Rectal smooth muscle tissue (tissue), 1 donor: ENCODE measurements at regions not wholly inside any gene's neighbourhood (a gene's known extent, or its start where the extent isn't known, plus 50 kb on each side); places are given as distances from the start of the nearest gene placed in this dataset.

Experiments used
- H3K27ac ChIP-seq: one replicate; pipeline ENCODE4 v1.7.0; 2013; ENCODE audit warnings: low read depth, low read length, inconsistent platforms
- H3K27me3 ChIP-seq: one replicate; pipeline ENCODE4 v1.7.0; 2013; ENCODE audit warnings: low read length; ENCODE audit not compliant: control insufficient read depth, insufficient read depth
- H3K36me3 ChIP-seq: one replicate; pipeline ENCODE4 v1.7.0; 2013; ENCODE audit warnings: low read length; ENCODE audit not compliant: control insufficient read depth, insufficient read depth
- H3K4me1 ChIP-seq: one replicate; pipeline ENCODE4 v1.7.0; 2013; ENCODE audit warnings: low read length; ENCODE audit not compliant: control insufficient read depth, insufficient read depth
- H3K4me3 ChIP-seq: one replicate; pipeline ENCODE4 v1.7.0; 2013; ENCODE audit warnings: low read length
- H3K9ac ChIP-seq: one replicate; pipeline ENCODE4 v1.7.0; 2013; ENCODE audit warnings: low read length

DNA sequence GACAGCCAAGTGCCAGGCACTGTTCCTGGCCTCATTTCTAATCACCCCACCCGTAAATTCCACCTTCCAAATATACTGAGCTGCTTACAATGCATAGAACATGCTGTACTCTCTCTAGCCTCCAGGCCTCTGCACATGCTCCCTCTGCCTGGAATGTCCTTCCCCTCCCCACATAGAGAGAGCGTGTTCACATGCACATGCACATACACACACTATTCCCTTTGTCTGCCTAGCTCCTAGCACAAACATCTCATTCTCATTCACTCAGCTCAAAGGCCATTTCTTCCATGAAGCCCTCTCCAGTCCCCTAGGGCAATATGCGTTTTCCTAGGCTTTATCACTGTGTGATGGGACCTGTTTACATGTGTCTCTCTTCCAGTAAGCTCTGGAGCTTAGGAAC, 144.6 kb downstream of the WT1 start:
- Histone ChIP-seq H3K4me1 (no peaks in the 10 kb centered on the region), H3K4me3 (no peak overlapping the region), H3K27ac (no peak overlapping the region), H3K27me3 (no peaks in the 10 kb centered on the region), H3K9ac (no peak overlapping the region), H3K36me3 (no peaks in the 10 kb centered on the region)

DNA sequence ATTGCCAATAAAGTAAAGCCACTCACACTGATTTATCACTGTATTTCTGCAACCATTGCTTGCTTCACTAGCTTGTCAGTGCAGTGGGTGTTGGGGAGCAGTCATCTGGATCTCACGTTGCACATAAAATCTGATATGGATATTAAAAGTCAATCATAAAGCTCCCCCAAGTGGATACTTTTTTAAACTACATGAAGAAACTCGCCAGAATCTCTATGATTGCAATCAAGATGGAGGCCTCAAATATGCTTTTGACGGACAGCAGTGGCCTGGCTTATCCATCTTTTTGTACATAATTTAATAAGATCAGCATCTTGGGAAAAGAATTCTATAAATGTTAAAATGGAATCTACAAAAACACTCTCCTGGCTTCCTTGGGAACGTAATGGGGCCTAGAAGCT, 137.7 kb downstream of the WT1 start:
- no peaks in the 10 kb centered on the region for H3K4me1 ChIP-seq
- H3K36me3 ChIP-seq: no peaks in the 10 kb centered on the region
- no peak overlapping the region for H3K4me3 ChIP-seq
- no peak overlapping the region for H3K27ac ChIP-seq
- H3K27me3 ChIP-seq: no peaks in the 10 kb centered on the region
- no peak overlapping the region for H3K9ac ChIP-seq

DNA sequence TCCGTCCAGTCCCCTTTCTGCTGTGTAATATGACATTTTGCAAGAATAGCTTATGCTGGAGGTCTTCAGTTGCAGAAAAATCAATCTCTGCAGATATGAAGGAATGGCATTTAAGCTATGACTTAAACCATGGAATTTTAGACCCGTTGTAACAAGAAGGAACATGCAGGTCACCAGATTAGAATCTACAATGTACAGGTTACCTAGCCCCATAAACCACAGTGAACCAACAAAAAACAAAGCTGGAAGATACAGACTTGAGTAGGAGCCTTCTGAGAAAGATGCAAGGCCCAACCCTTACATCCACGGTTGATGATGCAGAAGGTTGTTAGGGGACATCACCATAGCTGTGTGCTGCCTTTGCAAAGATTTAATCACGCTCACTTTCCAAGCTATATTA, 132.5 kb downstream of the WT1 start:
- Histone ChIP-seq H3K4me3 (no peak overlapping the region), H3K27ac (no peak overlapping the region), H3K27me3 (no peaks in the 10 kb centered on the region), H3K36me3 (no peaks in the 10 kb centered on the region), H3K9ac (no peak overlapping the region), H3K4me1 (no peaks in the 10 kb centered on the region)

DNA sequence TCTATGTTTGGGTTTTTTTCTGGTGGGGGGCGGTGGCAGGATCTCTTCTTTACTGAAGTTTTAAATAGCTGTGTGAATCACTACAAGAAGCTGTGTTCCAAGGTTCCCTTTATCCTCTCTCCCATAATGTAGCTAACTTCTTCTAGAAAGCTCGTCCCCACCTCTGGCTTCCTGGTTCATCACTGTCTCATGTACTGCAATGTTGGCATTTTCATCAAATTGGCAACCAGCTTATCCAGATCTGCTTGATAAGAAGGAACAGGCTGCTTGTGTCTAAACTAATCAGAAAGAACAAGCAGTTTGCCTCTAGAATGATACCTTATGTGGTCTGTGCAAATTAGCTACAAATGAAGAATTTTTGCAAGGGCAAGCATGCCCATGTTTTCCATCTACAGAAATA, 130.8 kb downstream of the WT1 start:
- Histone ChIP-seq H3K9ac (no peak overlapping the region), H3K36me3 (no peaks in the 10 kb centered on the region), H3K27me3 (no peaks in the 10 kb centered on the region), H3K4me3 (no peak overlapping the region), H3K27ac (no peak overlapping the region), H3K4me1 (no peaks in the 10 kb centered on the region)

DNA sequence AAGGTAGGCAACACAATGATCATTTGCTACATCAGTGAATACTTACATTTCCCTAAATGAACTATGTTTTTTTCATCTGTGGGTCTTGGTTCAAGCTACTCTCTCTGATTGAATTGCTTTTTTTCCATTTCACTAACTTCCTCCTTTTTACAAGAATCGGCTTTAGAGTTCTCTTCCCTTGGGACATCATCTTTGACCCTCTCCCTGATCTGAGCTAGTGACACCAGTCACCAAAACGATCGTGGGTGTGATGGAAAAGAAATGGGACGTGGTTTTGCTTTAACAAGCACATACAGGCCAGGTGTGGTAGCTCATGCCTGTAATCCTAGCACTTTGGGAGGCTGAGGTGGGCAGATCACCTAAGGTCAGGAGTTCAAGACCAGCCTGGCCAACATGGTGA, 129.9 kb downstream of the WT1 start:
- H3K9ac ChIP-seq: no peak overlapping the region
- H3K4me1 ChIP-seq: no peaks in the 10 kb centered on the region
- no peaks in the 10 kb centered on the region for H3K27me3 ChIP-seq
- H3K27ac ChIP-seq: no peak overlapping the region
- H3K36me3 ChIP-seq: no peaks in the 10 kb centered on the region
- H3K4me3 ChIP-seq: no peak overlapping the region

- Histone ChIP-seq H3K9ac (no peak overlapping the region), H3K36me3 (no peaks in the 10 kb centered on the region), H3K27ac (no peak overlapping the region), H3K4me1 (no peaks in the 10 kb centered on the region), H3K4me3 (no peak overlapping the region), H3K27me3 (no peaks in the 10 kb centered on the region)
These were observed 127.9 kb downstream of the WT1 start for GRCh38 chr11:32307471-32307870.

DNA sequence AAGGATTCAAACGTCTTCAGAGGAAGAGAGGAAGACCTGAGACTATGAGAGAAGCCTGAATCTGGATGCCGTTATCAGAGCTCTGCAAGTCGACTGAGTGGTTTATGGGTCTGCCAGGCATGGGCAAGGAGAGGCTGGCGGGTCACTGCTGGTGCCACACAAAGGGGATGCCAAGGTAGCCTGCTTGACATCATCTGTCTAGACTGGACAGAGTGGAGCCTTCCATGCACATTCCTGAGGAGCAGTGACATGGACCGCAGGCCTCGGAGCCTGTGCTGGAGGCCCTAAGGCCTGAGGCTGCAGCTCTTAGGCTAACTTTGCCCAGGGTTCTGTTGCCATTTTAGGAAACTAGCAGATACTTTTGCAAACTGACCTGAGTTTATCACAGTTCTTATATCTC, 127.4 kb downstream of the WT1 start:
- Histone ChIP-seq H3K4me3 (no peak overlapping the region), H3K27ac (no peak overlapping the region), H3K4me1 (no peaks in the 10 kb centered on the region), H3K9ac (no peak overlapping the region), H3K27me3 (no peaks in the 10 kb centered on the region), H3K36me3 (no peaks in the 10 kb centered on the region)

GRCh38 chr11:32309530-32310213, 125.7 kb downstream of the WT1 start:
- H3K9ac ChIP-seq: no peak overlapping the region
- no peaks in the 10 kb centered on the region for H3K4me1 ChIP-seq
- H3K4me3 ChIP-seq: no peak overlapping the region
- no peaks in the 10 kb centered on the region for H3K27me3 ChIP-seq
- no peaks in the 10 kb centered on the region for H3K36me3 ChIP-seq
- no peak overlapping the region for H3K27ac ChIP-seq

GRCh38 chr11:32310214-32310601, 125.1 kb downstream of the WT1 start:
- H3K36me3 ChIP-seq: no peaks in the 10 kb centered on the region
- H3K27me3 ChIP-seq: no peaks in the 10 kb centered on the region
- no peak overlapping the region for H3K27ac ChIP-seq
- H3K9ac ChIP-seq: no peak overlapping the region
- H3K4me1 ChIP-seq: no peaks in the 10 kb centered on the region
- no peak overlapping the region for H3K4me3 ChIP-seq

- Histone ChIP-seq H3K27ac (no peak overlapping the region), H3K4me1 (no peaks in the 10 kb centered on the region), H3K9ac (no peak overlapping the region), H3K4me3 (no peak overlapping the region), H3K27me3 (no peaks in the 10 kb centered on the region), H3K36me3 (no peaks in the 10 kb centered on the region)
These were observed 123.8 kb downstream of the WT1 start for GRCh38 chr11:32311346-32312065.

- H3K4me1 ChIP-seq: no peaks in the 10 kb centered on the region
- no peaks in the 10 kb centered on the region for H3K36me3 ChIP-seq
- no peaks in the 10 kb centered on the region for H3K27me3 ChIP-seq
- H3K27ac ChIP-seq: no peak overlapping the region
- H3K4me3 ChIP-seq: no peak overlapping the region
- H3K9ac ChIP-seq: no peak overlapping the region
These were observed 123.0 kb downstream of the WT1 start for GRCh38 chr11:32312206-32312817.

- Histone ChIP-seq H3K27me3 (no peaks in the 10 kb centered on the region), H3K27ac (no peak overlapping the region), H3K4me1 (no peaks in the 10 kb centered on the region), H3K36me3 (no peaks in the 10 kb centered on the region), H3K9ac (no peak overlapping the region), H3K4me3 (no peak overlapping the region)
These were observed 122.4 kb downstream of the WT1 start for GRCh38 chr11:32312865-32313403.
